Natural killer cell (primary cell): ENCODE measurements at regions not wholly inside any gene's neighbourhood (a gene's known extent, or its start where the extent isn't known, plus 50 kb on each side); places are given as distances from the start of the nearest gene placed in this dataset.

Experiments used
- ATAC-seq, 3 donors: fragments of 150-1000 bp in 2 of 3; fragments of 200-7000 bp in 1 of 3; cut with Tn5 transposase; 1 replicate in 1 of 3; 2 replicates in 2 of 3; pipeline ENCODE4 v1.10.0; 2021; ENCODE audit warnings: mild to moderate bottlenecking in 2 of 3, moderate library complexity in 2 of 3
- DNase-seq, 2 donors: peaks; one replicate each; pipeline versions ENCODE4 v3.0.0 to v3.0.0-alpha.2; 2013 to 2021; ENCODE audit warnings: mixed read lengths in 1 of 2
- H3K27ac ChIP-seq: one replicate; pipeline ENCODE4 v1.5.1; 2013; ENCODE audit warnings: mild to moderate bottlenecking, low read length
- H3K27me3 ChIP-seq: one replicate; pipeline ENCODE4 v1.6.1; 2013; ENCODE audit warnings: low read length; ENCODE audit not compliant: control insufficient read depth, insufficient read depth
- H3K36me3 ChIP-seq: one replicate; pipeline ENCODE4 v1.6.1; 2013; ENCODE audit warnings: low read length; ENCODE audit not compliant: control insufficient read depth, insufficient read depth
- H3K4me1 ChIP-seq: one replicate; pipeline ENCODE4 v1.6.1; 2013; ENCODE audit warnings: low read length; ENCODE audit not compliant: control insufficient read depth, insufficient read depth
- H3K4me3 ChIP-seq: one replicate; pipeline ENCODE4 v1.5.1; 2013; ENCODE audit warnings: low read length
- H3K9me3 ChIP-seq: one replicate; pipeline ENCODE4 v1.6.1; 2013; ENCODE audit warnings: low read length; ENCODE audit not compliant: control insufficient read depth, insufficient read depth
- H3K27ac Mint-ChIP-seq, 2 donors: one replicate each; pipeline ENCODE4 v1.8.0; 2022; ENCODE audit warnings: mild to moderate bottlenecking in 2 of 2, mixed read lengths in 2 of 2, moderate library complexity in 1 of 2
- H3K27me3 Mint-ChIP-seq, 2 donors: one replicate each; pipeline ENCODE4 v1.8.0; 2022; ENCODE audit warnings: low read depth in 2 of 2, mixed read lengths in 2 of 2
- H3K36me3 Mint-ChIP-seq: one replicate; pipeline ENCODE4 v1.8.0; 2022; ENCODE audit warnings: mixed read lengths
- H3K4me1 Mint-ChIP-seq, 2 donors: one replicate each; pipeline ENCODE4 v1.8.0; 2022; ENCODE audit warnings: mixed read lengths in 2 of 2
- H3K4me3 Mint-ChIP-seq: one replicate; pipeline ENCODE4 v1.8.0; 2022; ENCODE audit warnings: mild to moderate bottlenecking, moderate library complexity, mixed read lengths
- H3K9me3 Mint-ChIP-seq, 2 donors: one replicate each; pipeline ENCODE4 v1.8.0; 2022; ENCODE audit warnings: mixed read lengths in 2 of 2
- WGBS: methylation state at CpG from one replicate; pipeline ENCODE4 v1.1.7; 2013; ENCODE audit warnings: missing lambda C conversion rate; ENCODE audit not compliant: insufficient coverage; 5-methylcytosine and 5-hydroxymethylcytosine counted together
- intact Hi-C: fragments of 100-400 bp; cut with micrococcal nuclease; formaldehyde crosslinking; loops from one replicate; pipeline ENCODE4 v1.14.2; 2022
- TF ChIP-seq, protein P1 (sequence below): fragments of 200-600 bp; IDR thresholded peaks from one replicate; pipeline ENCODE4 v1.8.0; 2022; ENCODE audit warnings: antibody characterized with exemption

DNA sequence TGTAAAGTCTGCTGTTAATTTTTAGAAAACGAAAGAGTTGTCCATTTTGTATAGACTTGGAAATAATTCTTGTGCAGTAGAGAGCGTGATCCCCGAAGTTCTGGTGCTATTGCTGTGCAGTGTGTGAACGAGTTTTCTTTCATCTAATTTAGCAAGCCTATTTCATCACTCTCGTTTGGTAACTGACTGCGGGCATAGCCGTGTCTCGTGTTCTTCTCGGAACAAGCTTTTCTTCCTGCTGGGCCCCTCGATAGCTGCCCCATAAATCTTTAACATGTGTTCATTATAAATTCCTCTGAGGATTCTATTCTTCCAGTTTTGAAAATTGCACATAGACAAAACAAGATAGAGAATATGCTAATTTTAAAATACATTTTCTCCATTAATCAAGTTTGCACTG lies 622.0 kb upstream of the PFKP start:
- no peaks in the 10 kb centered on the region for H3K36me3 Mint-ChIP-seq
- peaks cover 0 to 4% of the 10 kb centered on the region in 2 donors for H3K9me3 Mint-ChIP-seq
- Histone ChIP-seq H3K27me3 (no peaks in the 10 kb centered on the region), H3K4me3 (no peak overlapping the region), H3K36me3 (no peaks in the 10 kb centered on the region), H3K9me3 (no peaks in the 10 kb centered on the region), H3K4me1 (no peaks in the 10 kb centered on the region), H3K27ac (no peak overlapping the region)
- H3K4me1 Mint-ChIP-seq = no peaks in the 10 kb centered on the region
- H3K27ac Mint-ChIP-seq = no peak overlapping the region
- no peak overlapping the region for H3K4me3 Mint-ChIP-seq
- peaks cover 0 to 3% of the 10 kb centered on the region in 2 donors for H3K27me3 Mint-ChIP-seq
- WGBS = 85% methylated on average over 10 of the region's 10 CpGs
- TF ChIP-seq, protein P1, sequence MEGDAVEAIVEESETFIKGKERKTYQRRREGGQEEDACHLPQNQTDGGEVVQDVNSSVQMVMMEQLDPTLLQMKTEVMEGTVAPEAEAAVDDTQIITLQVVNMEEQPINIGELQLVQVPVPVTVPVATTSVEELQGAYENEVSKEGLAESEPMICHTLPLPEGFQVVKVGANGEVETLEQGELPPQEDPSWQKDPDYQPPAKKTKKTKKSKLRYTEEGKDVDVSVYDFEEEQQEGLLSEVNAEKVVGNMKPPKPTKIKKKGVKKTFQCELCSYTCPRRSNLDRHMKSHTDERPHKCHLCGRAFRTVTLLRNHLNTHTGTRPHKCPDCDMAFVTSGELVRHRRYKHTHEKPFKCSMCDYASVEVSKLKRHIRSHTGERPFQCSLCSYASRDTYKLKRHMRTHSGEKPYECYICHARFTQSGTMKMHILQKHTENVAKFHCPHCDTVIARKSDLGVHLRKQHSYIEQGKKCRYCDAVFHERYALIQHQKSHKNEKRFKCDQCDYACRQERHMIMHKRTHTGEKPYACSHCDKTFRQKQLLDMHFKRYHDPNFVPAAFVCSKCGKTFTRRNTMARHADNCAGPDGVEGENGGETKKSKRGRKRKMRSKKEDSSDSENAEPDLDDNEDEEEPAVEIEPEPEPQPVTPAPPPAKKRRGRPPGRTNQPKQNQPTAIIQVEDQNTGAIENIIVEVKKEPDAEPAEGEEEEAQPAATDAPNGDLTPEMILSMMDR = no peak
- ATAC-seq = no peak
- no peak for DNase-seq
- intact Hi-C loops = no loop called here

DNA sequence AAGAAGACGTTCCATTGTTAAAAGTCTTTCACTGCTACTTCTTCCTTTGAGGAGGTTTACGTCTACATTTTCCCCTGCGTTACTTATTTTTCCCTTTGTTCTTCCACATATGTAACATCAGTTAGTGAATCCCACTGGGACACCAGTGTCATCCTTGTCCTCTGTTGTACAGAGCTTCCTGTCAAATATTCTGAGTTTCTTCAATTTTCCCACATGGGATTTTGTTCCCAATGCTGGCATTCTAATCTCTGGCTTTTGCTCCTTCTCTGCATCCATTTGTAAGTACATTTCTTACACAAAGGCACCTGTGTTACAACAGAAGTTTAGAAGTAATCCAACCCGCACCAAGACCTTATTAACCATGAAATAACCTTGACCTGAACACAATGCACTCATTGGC lies 627.4 kb upstream of the PFKP start:
- Histone ChIP-seq H3K9me3 (no peaks in the 10 kb centered on the region), H3K27ac (no peak overlapping the region), H3K4me1 (no peaks in the 10 kb centered on the region), H3K36me3 (no peaks in the 10 kb centered on the region), H3K4me3 (no peak overlapping the region), H3K27me3 (no peaks in the 10 kb centered on the region)
- Mint-ChIP-seq H3K4me3 (no peak overlapping the region), H3K27ac (no peak overlapping the region), H3K4me1 (no peaks in the 10 kb centered on the region), H3K36me3 (no peaks in the 10 kb centered on the region), H3K27me3 (peaks cover 0 to 3% of the 10 kb centered on the region in 2 donors), H3K9me3 (peaks cover 3 to 4% of the 10 kb centered on the region in 2 donors)
- DNase-seq (no peak), ATAC-seq (no peak)
- TF ChIP-seq, protein P1 = no peak
- intact Hi-C loops = no loop called here
- WGBS = 88% methylated on average over 4 of the region's 4 CpGs

DNA sequence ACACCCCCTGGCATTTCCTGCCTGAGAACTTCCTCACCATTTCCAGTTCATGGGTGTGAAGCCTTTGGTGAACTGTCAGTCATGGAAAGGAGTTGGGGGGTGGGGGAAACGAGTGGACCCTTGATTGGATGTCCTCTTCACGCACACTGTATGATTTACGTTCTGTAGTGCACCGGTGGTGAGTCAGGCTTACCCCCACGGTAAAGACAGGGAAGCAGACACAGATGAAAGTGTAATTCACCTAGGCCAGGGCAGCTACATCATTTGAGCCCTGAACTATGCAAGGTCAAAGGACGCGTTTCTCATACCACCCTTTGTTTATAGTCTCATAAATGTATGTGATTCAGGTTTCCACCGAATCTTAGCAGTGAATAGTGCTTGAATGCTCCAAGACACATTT lies 628.3 kb upstream of the PFKP start:
- Histone ChIP-seq H3K4me1 (no peaks in the 10 kb centered on the region), H3K4me3 (no peak overlapping the region), H3K27ac (no peak overlapping the region), H3K27me3 (no peaks in the 10 kb centered on the region), H3K36me3 (no peaks in the 10 kb centered on the region), H3K9me3 (no peaks in the 10 kb centered on the region)
- intact Hi-C loops = no loop called here
- Mint-ChIP-seq H3K27me3 (peaks cover 0 to 3% of the 10 kb centered on the region in 2 donors), H3K27ac (no peak overlapping the region), H3K4me3 (no peak overlapping the region), H3K4me1 (no peaks in the 10 kb centered on the region), H3K9me3 (peaks cover 4 to 5% of the 10 kb centered on the region in 2 donors), H3K36me3 (no peaks in the 10 kb centered on the region)
- ATAC-seq = no peak
- 62% methylated on average over 6 of the region's 8 CpGs for WGBS
- TF ChIP-seq, protein P1 = no peak
- no peak for DNase-seq

DNA sequence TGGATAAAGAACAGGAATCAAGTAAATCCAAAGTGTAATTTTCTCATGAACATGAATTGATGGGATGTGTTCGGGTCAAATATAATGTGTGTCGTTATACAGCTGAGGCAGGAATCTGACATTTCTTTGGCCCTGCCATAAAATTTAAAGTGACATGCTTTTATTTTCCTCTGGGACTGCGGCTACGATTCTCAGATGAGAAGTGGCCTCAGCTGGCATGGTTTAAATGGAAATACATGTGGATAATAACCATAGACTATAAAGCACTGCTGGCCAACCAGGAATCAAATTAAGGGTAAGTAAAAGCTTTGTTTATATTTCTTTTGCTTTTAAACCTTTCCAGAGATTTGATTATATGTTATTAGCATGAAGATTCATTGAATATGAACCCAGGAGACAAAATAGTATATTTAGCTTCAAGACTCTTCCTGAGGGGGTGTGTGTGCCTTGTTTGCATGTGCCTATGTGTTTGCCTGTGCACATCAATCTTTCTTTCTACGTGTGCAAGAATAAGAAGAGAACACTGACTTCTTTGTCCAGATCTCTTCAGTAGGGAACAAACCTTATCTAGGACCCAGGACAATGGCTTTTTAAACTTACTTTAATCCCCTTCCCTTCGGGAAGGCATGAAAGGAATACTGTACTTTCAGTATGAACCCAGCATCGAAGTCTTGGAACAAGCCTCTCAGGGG lies 629.0 kb upstream of the PFKP start:
- no peaks in the 10 kb centered on the region for H3K27me3 ChIP-seq
- H3K4me3 Mint-ChIP-seq = no peak overlapping the region
- no peaks in the 10 kb centered on the region for H3K36me3 Mint-ChIP-seq
- H3K27ac Mint-ChIP-seq = no peak overlapping the region
- TF ChIP-seq, protein P1 = no peak
- H3K27ac ChIP-seq = no peak overlapping the region
- H3K36me3 ChIP-seq = no peaks in the 10 kb centered on the region
- no peak overlapping the region for H3K4me3 ChIP-seq
- intact Hi-C loops = no loop called here
- H3K9me3 ChIP-seq = no peaks in the 10 kb centered on the region
- ATAC-seq = no peak
- H3K9me3 Mint-ChIP-seq = peaks cover 2 to 5% of the 10 kb centered on the region in 2 donors
- DNase-seq = no peak
- WGBS = 84% methylated on average over 7 of the region's 7 CpGs
- H3K4me1 Mint-ChIP-seq = no peaks in the 10 kb centered on the region
- peaks cover 0 to 3% of the 10 kb centered on the region in 2 donors for H3K27me3 Mint-ChIP-seq
- H3K4me1 ChIP-seq = no peaks in the 10 kb centered on the region
